ENCODE measurements at regions not wholly inside any gene's neighbourhood (a gene's known extent, or its start where the extent isn't known, plus 50 kb on each side); places are given as distances from the start of the nearest gene placed in this dataset.
"Not testable (repeated sequence)": the region's sequence is repeated elsewhere in the genome, so short reads cannot be mapped to it uniquely, and the experiment has no call there.

- DNase-seq (ENCODE audit: insufficient read length) (no peak), FAIRE-seq (no peak)
- TF ChIP-seq POLR2A (IDR thresholded peaks at IDR 0.05; ENCODE audit: low read depth, low read length) (no peak), TAF1 (IDR thresholded peaks at IDR 0.05; ENCODE audit: borderline replicate concordance, low read depth, low read length) (no peak), POLR2AphosphoS5 (IDR thresholded peaks at IDR 0.05; ENCODE audit: low read depth, low read length) (no peak)
Measured at GRCh38 chr5:18281947-18282581, 647.8 kb downstream of the TAF11L14 start.

GRCh38 chr5:18285257-18285656 lies 651.0 kb downstream of the TAF11L14 start:
- DNase-seq (ENCODE audit: insufficient read length), result no peak
- FAIRE-seq, result no peak
- TF ChIP-seq POLR2AphosphoS5 (IDR thresholded peaks at IDR 0.05; ENCODE audit: low read depth, low read length) (no peak), POLR2A (IDR thresholded peaks at IDR 0.05; ENCODE audit: low read depth, low read length) (no peak), TAF1 (IDR thresholded peaks at IDR 0.05; ENCODE audit: borderline replicate concordance, low read depth, low read length) (no peak)

- FAIRE-seq (no peak), DNase-seq (ENCODE audit: insufficient read length) (no peak)
- no peak for TF ChIP-seq POLR2A (IDR thresholded peaks at IDR 0.05; ENCODE audit: low read depth, low read length)
- no peak for TF ChIP-seq POLR2AphosphoS5 (IDR thresholded peaks at IDR 0.05; ENCODE audit: low read depth, low read length)
- TF ChIP-seq TAF1 (IDR thresholded peaks at IDR 0.05; ENCODE audit: borderline replicate concordance, low read depth, low read length), result no peak
Measured at GRCh38 chr5:18292146-18292545, 657.9 kb downstream of the TAF11L14 start.

GRCh38 chr5:18295696-18296095 lies 661.4 kb downstream of the TAF11L14 start:
- DNase-seq (ENCODE audit: insufficient read length); FAIRE-seq: not testable (repeated sequence)

- DNase-seq (ENCODE audit: insufficient read length) (no peak), FAIRE-seq (no peak)
- TF ChIP-seq POLR2AphosphoS5 (IDR thresholded peaks at IDR 0.05; ENCODE audit: low read depth, low read length) (no peak), POLR2A (IDR thresholded peaks at IDR 0.05; ENCODE audit: low read depth, low read length) (no peak), TAF1 (IDR thresholded peaks at IDR 0.05; ENCODE audit: borderline replicate concordance, low read depth, low read length) (no peak)
Measured at GRCh38 chr5:18299166-18299565, 664.9 kb downstream of the TAF11L14 start.

GRCh38 chr5:18305288-18305924 lies 671.1 kb downstream of the TAF11L14 start:
- DNase-seq (ENCODE audit: insufficient read length) (no peak), FAIRE-seq (peak; percentile 62)
- TF ChIP-seq POLR2A (IDR thresholded peaks at IDR 0.05; ENCODE audit: low read depth, low read length) (no peak), TAF1 (IDR thresholded peaks at IDR 0.05; ENCODE audit: borderline replicate concordance, low read depth, low read length) (no peak), POLR2AphosphoS5 (IDR thresholded peaks at IDR 0.05; ENCODE audit: low read depth, low read length) (no peak)

GRCh38 chr5:18311266-18311665 lies 677.0 kb downstream of the TAF11L14 start:
- TF ChIP-seq POLR2AphosphoS5 (IDR thresholded peaks at IDR 0.05; ENCODE audit: low read depth, low read length) (no peak), TAF1 (IDR thresholded peaks at IDR 0.05; ENCODE audit: borderline replicate concordance, low read depth, low read length) (no peak), POLR2A (IDR thresholded peaks at IDR 0.05; ENCODE audit: low read depth, low read length) (no peak)
- FAIRE-seq (no peak), DNase-seq (ENCODE audit: insufficient read length) (no peak)

- no peak for DNase-seq (ENCODE audit: insufficient read length)
- no peak for FAIRE-seq
- TF ChIP-seq POLR2AphosphoS5 (IDR thresholded peaks at IDR 0.05; ENCODE audit: low read depth, low read length), result no peak
Measured at GRCh38 chr5:18312016-18312415, 677.8 kb downstream of the TAF11L14 start.

- DNase-seq (ENCODE audit: insufficient read length) (no peak), FAIRE-seq (no peak)
- TF ChIP-seq POLR2A (IDR thresholded peaks at IDR 0.05; ENCODE audit: low read depth, low read length) (no peak), TAF1 (IDR thresholded peaks at IDR 0.05; ENCODE audit: borderline replicate concordance, low read depth, low read length) (no peak), POLR2AphosphoS5 (IDR thresholded peaks at IDR 0.05; ENCODE audit: low read depth, low read length) (no peak)
Measured at GRCh38 chr5:18314192-18314778, 680.0 kb downstream of the TAF11L14 start.

- DNase-seq (ENCODE audit: insufficient read length) (no peak), FAIRE-seq (no peak)
- TF ChIP-seq TAF1 (IDR thresholded peaks at IDR 0.05; ENCODE audit: borderline replicate concordance, low read depth, low read length) (no peak), POLR2A (IDR thresholded peaks at IDR 0.05; ENCODE audit: low read depth, low read length) (no peak), POLR2AphosphoS5 (IDR thresholded peaks at IDR 0.05; ENCODE audit: low read depth, low read length) (no peak)
Measured at GRCh38 chr5:18321262-18321942, 687.1 kb downstream of the TAF11L14 start.

- FAIRE-seq, result no peak
- TF ChIP-seq POLR2A (IDR thresholded peaks at IDR 0.05; ENCODE audit: low read depth, low read length) (no peak), TAF1 (IDR thresholded peaks at IDR 0.05; ENCODE audit: borderline replicate concordance, low read depth, low read length) (no peak), POLR2AphosphoS5 (IDR thresholded peaks at IDR 0.05; ENCODE audit: low read depth, low read length) (no peak)
- no peak for DNase-seq (ENCODE audit: insufficient read length)
Measured at GRCh38 chr5:18323891-18324290, 689.6 kb downstream of the TAF11L14 start.

- DNase-seq (ENCODE audit: insufficient read length), result no peak
- TF ChIP-seq TAF1 (IDR thresholded peaks at IDR 0.05; ENCODE audit: borderline replicate concordance, low read depth, low read length) (no peak), POLR2AphosphoS5 (IDR thresholded peaks at IDR 0.05; ENCODE audit: low read depth, low read length) (no peak), POLR2A (IDR thresholded peaks at IDR 0.05; ENCODE audit: low read depth, low read length) (no peak)
- FAIRE-seq, result no peak
Measured at GRCh38 chr5:18325431-18325830, 691.2 kb downstream of the TAF11L14 start.

Data from GM12892 (cell line).